Activated CD4-positive, alpha-beta T cell treated with anti-CD3 and anti-CD28 coated beads, Interleukin-2, amount 50 U/mL, for 16 hours (primary cell): ENCODE measurements at regions not wholly inside any gene's neighbourhood (a gene's known extent, or its start where the extent isn't known, plus 50 kb on each side); places are given as distances from the start of the nearest gene placed in this dataset.

ENCODE experiments used
- DNase-seq: peaks from one replicate; pipeline ENCODE4 v3.0.0-alpha.2; 2020

DNA sequence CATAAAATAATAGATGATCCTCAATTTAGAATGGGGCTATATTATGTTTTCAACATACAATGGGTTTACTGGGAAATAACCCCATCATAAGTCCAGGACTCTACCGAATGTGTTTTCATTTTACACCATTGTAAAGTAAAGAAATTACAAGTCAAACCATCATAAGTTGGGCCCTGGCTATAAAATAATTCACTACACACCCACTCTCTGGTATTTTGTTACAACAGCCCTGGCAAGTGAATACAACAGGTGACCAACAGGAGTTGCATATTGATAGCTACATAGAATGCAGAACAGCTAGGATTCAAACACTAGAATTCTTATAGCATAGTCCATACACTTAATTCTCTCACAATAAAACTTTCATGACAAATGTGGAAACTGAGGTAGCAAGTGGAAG lies 673.0 kb upstream of the CA10 start:
- DNase-seq = no peak

DNA sequence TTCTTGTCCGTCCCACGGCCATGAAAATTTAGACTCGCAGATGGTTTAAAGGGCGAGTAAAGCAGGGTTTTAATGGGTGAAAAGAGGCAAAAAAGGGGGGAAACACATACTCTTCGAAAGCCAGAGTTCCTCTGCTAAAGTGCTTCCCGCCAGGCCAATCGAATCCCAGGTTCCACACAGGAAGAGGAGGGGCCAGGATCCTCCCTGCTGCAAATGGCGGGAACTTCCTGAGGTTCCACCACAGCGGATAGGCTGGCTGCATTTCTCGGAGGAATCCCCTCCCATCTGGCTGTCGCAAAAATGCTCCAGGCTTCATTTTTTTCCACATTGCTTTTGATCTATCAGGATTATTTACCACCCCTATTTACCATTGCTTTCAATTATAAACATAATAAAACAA lies 670.1 kb upstream of the CA10 start:
- DNase-seq = no peak

- DNase-seq = no peak
Measured at GRCh38 chr17:52827526-52827925, 669.0 kb upstream of the CA10 start.

DNA sequence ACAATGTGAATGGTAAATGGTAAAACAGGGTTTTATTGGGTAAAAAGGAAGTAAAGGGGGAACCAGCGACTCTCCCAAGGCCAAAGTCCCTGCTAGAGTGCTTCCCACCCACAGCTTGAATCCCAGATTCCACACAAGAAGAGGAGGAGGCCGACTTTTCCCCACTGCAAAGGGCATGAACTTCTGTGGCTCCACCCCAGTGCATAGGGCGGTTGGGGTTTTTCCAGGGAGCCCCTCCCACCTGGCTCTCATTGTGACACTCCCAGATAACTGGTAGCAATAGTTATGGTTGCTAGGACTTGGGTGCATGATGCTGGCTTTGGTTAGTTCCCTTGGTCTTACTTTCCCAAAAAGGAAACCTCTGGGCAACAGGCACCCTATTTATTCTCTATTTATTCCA lies 666.0 kb upstream of the CA10 start:
- DNase-seq = no peak

GRCh38 chr17:52823155-52823554 lies 664.6 kb upstream of the CA10 start:
- DNase-seq = no peak

- DNase-seq = no peak
Measured at GRCh38 chr17:52790359-52790955, 631.9 kb upstream of the CA10 start.

DNA sequence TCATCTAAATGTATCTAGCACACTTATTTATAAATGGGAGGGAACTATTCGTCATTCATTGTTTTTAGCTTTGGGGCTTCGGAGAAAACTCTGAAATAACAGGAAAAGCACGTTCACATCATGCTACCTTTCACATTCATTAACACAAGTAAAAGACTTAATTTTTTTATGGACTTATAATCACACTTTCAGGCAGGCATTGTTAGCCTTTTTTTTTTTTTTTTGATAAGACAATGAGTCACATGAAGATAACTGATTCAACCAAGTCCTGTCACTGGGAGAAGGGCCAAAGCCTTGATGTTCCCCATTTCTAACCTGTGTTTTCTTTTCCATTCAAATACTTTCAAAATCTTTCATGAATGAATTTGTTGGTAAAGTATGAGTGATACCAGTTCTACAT lies 631.3 kb upstream of the CA10 start:
- DNase-seq = no peak

DNA sequence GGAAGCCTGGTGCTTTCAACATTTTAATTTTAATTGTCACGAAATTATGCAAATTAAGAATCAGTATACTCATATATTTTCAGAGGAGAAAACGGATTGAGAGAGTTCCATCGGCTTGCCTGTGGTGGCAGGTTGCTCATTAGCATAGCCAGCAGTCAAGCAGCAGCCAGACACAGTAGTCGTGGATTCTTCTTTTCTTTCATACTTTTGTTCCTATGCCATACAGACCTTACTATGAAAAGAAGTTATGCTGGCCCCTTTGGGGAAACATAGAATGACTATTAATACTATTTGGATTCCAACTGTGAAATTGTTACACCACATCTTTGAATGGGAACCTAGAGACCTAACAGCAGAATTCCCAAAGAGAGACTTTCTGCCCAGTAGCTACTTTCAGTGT lies 617.7 kb upstream of the CA10 start:
- no peak for DNase-seq

DNA sequence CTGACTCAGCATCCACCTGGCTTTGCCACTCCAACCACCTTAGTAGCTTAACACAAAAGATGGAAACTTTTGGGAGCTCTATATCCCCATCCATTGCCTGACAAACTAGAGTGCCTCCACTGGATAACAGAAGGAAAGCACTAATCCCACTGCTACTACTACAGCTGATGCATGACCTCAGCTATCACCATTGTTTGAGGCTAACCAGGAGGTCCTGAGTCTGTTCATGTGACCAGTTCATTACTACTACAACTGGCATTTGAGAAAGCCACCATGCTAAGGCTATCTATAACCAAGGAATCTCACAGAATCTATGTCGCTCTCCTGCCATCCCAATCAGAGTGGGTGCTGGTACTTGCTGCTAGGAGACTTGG lies 604.3 kb upstream of the CA10 start:
- DNase-seq = no peak

DNA sequence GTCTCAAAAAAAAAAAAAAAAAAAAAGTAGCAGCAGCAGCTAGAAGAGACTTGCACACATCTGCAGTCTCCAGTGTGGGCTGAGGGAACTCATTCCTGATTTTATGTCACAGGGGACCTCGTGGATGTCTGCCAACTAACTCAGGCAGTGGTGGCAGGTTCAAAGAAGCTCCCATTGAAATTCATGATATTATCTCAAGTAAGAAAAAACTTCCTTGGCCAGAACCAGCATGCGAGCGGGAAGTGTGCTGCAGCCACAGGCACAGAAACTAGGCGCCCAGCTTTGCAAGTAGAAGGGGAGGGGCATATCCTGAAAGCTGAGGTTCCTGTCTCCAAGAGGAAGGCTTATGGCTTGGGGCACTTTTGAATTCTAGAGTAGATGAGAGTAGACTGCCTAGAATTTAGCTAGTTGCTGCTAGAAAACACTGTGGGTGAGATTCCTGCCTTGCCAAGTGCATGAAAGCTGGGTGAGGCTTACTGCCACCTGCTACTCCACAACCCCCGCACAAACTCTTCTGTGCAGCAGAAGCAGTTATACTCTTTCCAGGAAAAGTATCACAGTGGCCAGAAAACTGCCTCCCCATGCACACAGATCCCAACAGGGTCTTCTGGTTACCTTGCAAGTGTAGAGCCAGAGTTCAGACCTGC lies 603.8 kb upstream of the CA10 start:
- no peak for DNase-seq

DNA sequence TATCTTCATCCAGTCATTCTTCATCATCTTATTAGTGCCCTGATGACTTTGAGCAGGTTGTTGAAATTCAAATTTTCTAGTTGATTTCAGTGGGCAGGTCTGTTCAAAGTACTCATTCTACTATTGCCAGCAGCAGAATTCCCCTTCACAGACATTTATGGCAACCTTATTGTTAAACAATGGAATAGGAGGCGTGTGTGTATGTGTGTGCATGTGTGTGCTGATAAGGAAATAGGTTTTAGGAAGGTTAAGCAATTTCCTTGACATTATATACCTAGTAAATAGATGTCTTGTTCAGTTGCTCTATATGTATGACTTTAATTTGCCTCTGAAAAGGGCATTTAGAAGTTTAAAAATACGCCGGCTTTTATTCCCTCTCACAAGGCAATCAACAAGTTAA lies 601.4 kb upstream of the CA10 start:
- no peak for DNase-seq

DNA sequence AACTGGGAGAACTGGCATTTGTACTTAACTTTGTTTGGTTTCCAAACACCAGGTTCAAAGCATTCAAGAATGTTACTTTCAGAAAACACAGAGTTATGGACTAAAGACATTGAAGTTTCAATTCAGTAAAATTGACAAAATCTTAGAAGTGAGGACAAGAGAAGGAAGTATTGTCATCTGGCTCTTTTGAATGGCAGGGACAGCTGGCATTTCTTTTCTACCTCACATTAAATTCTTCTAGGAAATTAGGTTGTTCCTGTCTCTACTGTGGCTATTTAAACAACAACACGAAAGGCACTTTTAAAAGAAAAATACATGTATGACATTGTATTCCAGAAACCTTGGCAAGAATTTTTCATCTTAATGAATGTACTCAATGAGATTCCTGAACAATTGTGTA lies 600.0 kb upstream of the CA10 start:
- no peak for DNase-seq

GRCh38 chr17:52756746-52757145 lies 598.2 kb upstream of the CA10 start:
- DNase-seq = no peak

DNA sequence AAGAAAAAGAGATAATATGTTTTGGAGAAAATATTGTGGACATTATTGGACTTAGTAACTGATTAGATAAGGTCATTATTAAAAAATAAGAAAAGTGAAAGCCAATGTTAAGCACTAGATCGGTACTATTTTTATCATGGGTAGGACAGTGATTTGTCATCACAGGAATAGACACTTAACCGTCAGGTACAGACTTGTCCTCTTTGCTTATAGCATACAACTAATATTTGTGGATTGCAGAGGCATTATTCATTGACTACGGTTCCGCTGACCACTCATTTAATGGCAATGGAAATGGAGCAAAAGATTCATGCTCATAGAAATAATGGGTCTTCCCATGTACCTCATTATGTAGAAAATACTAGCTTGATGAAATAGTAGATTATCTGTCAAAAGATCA lies 596.3 kb upstream of the CA10 start:
- DNase-seq = no peak

- DNase-seq = no peak
Measured at GRCh38 chr17:52751051-52751450, 592.5 kb upstream of the CA10 start.

- no peak for DNase-seq
Measured at GRCh38 chr17:52744179-52744578, 585.7 kb upstream of the CA10 start.

DNA sequence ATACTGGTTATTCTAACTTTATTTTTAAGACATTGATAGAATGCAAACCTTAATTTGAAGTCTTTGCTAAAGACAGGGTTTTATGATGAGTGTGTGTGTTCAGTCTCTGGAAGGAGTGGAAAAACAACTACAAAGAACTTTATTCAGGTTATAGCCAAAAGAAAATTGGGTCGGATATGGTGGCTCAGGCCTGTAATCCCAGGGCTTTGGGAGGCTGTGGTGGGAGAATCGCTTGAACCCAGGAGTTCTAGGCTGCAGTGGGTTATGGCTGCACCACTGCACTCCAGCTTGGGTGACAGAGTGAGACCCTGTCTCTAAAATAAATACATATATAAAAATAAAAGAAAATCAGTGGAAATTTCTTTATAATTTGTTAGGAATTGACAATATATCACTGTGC lies 581.5 kb upstream of the CA10 start:
- DNase-seq = no peak

GRCh38 chr17:52738791-52739190 lies 580.3 kb upstream of the CA10 start:
- DNase-seq = no peak

GRCh38 chr17:52737071-52737470 lies 578.6 kb upstream of the CA10 start:
- no peak for DNase-seq

DNA sequence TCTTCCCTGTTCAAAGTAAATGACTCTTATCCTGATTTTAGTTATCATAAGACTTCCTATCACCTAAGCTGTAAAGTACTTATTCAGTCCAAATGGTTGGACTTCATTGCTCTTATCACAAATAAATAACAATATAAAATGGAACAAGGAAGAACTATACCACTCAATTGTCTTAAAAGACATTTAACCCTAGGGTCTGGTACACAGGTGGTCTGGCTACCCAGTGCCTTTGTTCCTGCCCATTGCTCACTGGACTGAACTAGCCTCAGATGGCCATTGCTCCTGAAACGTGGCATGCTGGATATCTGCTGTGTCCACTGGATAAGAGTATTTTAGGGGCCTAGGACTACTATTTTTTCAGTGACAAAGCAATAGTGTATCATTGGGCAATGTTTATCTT lies 574.3 kb upstream of the CA10 start:
- no peak for DNase-seq

GRCh38 chr17:52724578-52724977 lies 566.1 kb upstream of the CA10 start:
- DNase-seq = no peak

DNA sequence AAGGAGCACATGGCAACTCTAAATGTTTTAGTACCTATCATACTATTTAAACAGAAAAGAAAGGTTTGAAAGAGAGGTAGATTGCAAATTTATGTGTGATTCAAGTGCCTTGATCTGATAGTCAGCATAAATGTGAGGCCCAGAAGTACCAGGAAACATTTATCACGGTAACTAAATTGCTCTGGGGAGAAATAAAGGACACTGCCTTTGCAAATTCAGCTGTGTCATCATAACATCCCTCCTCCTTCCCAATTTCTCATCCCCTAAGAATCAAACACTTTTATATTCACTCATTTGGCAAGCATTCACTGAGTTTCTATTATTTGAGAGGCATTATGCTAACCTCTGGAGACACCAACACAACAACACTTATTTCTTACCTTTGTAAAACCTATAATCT lies 563.4 kb upstream of the CA10 start:
- no peak for DNase-seq

DNA sequence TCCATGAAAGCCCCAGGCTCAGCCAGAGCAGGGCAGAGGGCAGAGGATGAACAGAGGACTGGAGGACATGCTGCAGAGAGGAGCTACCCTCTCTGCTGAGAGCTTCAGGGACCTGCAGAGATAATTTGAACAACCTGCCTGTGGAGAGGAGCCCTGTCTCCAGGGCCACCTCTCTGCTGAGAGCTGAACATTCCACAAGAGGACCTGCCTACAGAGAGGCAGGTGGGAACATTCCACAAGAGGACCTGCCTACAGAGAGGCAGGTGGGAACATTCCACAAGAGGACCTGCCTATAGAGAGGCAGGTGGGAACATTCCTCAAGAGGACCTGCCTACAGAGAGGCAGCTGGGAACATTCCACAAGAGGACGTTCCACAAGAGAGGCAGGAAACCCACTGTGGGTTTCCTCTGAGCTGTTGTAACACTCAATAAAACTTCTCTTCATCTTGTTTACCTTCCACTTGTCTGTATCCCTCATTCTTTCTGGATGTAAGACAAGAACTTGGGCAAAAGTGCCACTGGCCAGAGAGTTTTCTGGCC lies 551.9 kb upstream of the CA10 start:
- DNase-seq = no peak

- no peak for DNase-seq
Measured at GRCh38 chr17:52709724-52710123, 551.2 kb upstream of the CA10 start.

DNA sequence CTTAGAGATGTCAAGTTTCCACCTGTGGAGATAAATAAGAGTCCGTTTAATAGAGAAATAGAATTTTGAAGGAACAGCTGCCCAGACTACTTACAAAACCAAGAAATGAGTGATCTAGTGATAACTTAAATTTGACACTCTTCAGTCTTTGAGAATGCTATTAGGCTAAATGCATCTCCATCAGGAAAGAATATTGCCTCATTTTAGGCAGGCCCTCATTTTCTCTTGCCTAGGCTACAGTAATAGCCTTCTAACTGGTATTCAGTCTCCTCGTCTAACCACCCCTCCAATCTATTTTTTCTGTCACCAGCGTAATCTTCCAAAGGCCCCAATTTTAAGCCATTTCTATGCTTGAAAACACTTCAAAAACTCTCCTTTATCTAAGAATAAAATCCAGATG lies 537.8 kb upstream of the CA10 start:
- no peak for DNase-seq
